VCaP (cell line): ENCODE measurements at regions not wholly inside any gene's neighbourhood (a gene's known extent, or its start where the extent isn't known, plus 50 kb on each side); places are given as distances from the start of the nearest gene placed in this dataset.

Experiments used
- H3K27ac ChIP-seq: fragments of 450-650 bp; 2 replicates; pipeline ENCODE4 v1.5.1; 2017
- CTCF ChIP-seq: fragments of 450-650 bp; conservative IDR thresholded peaks from 2 replicates; pipeline ENCODE4 v1.5.1; 2017; ENCODE audit warnings: mild to moderate bottlenecking, moderate library complexity

DNA sequence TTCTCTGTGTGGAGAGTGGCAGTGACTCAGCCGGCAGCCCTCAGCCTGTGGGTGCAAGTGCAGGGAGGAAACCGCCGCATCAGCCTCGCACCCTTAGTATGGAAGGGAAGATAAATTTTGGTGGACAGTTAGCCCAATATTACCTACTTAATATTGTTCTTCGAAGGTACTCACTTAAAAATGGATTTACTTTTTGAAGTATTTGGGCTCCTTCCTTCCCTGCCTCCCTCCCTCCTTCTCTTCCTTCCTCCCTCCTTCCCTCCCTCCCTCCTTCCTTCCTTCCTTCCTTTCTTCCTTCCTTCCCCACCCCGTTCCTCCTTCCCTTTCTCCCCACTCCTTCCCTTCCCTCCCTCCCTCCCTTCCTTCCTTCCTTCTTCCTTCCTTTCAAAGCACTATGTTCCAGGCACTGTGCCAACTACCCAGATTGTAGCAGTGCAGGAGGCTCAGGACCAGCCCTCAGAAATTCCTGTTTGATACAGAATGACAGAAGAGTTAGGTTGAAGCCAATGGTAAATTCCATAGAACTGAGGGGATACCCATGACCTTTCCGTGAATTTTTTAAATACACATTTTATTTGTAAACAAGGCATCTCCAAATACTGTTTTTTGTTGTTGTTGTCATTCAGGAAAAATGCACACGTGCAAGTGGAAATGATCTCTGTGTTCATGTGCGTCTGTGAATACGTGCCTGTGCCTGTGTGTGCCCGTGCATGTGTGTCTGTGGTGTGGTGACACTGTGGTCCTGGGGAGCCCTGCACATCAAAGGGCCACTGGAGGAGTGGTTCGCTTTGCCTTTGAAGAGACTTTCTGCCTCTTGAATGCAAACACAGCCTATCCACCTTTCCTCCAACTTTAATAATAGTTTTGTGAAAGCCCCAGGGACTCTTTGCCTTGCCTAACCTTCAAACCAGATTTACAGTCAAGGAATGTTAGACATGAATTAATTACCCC lies 141.7 kb downstream of the EDN3 start:
- no peak for TF ChIP-seq CTCF

GRCh38 chr20:59443550-59443949 lies 143.1 kb downstream of the EDN3 start:
- TF ChIP-seq CTCF, result no peak
- peak overlapping the region; percentile 82 for H3K27ac ChIP-seq

More for the DNA sequence above, 141.7 kb downstream of the EDN3 start:
- H3K27ac ChIP-seq, result peak overlapping the region; percentile 82

DNA sequence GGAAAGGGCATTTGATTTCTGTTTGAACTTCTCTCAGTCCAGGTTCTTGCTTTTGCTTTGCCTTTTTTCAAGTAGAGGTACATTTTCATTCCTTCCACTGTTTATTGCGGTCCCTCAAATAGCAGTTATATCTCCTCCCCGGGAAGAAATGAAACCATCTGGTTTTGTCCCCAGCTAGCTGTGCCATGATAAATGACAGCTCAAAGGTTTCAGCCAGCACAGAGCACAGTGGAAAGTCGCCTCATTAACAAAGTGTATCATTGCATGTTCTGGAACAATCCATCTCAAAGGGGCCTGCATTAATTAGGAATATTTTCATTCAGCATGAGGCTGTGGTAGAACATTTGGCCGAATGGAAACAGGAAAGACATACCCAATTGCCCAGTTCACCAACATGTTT lies 146.0 kb downstream of the EDN3 start:
- no peak for TF ChIP-seq CTCF
- no peak overlapping the region for H3K27ac ChIP-seq

- no peak overlapping the region for H3K27ac ChIP-seq
- no peak for TF ChIP-seq CTCF
Measured at GRCh38 chr20:59448196-59448595, 147.8 kb downstream of the EDN3 start.

DNA sequence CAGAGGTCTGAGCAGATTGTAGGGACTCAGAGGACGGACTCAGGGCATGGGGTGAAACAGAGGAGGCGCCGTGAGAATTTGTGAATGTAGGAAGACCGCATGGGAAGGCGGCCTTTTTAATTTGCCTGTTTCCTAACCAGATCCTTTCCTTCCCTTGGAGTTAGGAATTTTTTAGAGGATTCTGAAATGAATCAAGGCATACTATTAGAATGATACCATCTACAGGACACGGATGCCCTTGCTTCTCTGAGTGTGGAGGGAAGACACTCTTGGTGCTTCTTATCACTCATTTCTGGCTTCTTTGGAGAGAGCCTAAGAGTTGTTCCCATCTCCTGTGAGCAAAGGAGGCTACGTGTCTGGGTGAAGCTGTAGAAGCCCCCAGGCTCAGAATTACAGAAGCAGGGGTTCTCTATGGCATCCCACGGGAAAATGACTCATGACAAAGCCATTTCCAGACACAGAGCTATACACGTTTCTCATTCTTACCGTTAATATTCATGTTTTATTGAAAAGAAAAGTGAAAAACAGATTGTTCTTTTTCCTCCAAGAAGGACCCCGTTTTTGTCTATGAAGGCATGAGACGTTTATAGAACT lies 148.5 kb downstream of the EDN3 start:
- H3K27ac ChIP-seq, result no peak overlapping the region
- no peak for TF ChIP-seq CTCF

DNA sequence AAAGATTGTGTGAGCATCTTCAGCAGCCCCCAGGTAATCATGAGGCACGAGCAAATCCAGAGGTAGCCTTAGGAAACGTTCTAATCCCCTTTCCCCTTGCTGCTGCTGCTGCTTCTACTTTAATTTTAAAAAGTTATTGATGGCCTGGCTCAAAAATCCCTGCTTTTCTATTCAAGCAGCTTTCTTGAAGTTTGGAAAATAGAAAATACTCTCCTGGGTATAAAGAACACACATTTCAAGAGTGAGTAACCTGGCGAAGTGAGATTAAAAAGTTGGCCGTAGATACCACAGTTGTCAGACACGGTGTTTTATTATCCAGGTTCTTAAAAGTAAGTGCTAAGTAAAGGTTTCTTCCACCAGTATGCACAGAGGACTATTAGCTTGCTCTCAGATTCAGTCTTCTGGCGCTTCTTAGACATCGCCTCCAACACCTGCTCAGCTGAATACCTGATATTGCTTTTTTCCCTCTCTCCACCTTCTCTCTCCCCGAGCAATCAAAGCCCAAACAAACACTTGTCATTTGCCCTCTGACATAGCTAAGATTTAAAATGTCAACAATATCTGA lies 150.7 kb downstream of the EDN3 start:
- TF ChIP-seq CTCF, result no peak
- no peak overlapping the region for H3K27ac ChIP-seq

DNA sequence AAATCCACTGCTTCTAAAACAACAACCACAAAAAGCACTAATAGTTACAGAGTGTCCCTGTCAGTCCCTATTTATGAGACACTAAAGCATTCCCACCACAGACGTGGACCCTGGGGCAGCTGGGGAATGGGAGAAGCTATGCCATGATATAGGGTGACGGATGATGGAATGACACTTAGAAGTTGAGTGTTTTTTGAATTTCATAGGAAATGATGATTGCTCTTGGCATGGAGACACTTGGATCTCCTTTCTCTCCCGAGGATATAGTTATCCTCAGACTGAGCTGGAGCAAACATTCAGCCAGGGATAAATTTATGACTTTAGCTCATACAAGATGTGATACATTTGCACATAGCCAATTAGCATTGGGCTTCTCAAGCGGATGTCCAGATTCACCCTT lies 151.2 kb downstream of the EDN3 start:
- TF ChIP-seq CTCF, result no peak

More for the DNA sequence above, 151.2 kb downstream of the EDN3 start:
- no peak overlapping the region for H3K27ac ChIP-seq
